K562 (cell line): ENCODE measurements at regions not wholly inside any gene's neighbourhood (a gene's known extent, or its start where the extent isn't known, plus 50 kb on each side); places are given as distances from the start of the nearest gene placed in this dataset.

Experiments used
- EHMT2 ChIP-seq: fragments of 450-650 bp; IDR thresholded peaks from 2 replicates; pipeline ENCODE4 v1.6.1; 2018; ENCODE audit warnings: antibody characterized with exemption
- GATA2 ChIP-seq: sonication (generic); formaldehyde crosslinking; IDR thresholded peaks from 2 replicates; pipeline ENCODE4 v1.4.0; 2020; ENCODE audit warnings: mild to moderate bottlenecking, missing genetic modification reagents
- NR2C2 ChIP-seq, 2 experiments: fragments of 200-800 bp in 1 of 2; sonication (Bioruptor generic) in 1 of 2; sonication (generic) in 1 of 2; formaldehyde crosslinking in 1 of 2; IDR thresholded peaks; 2 replicates each; pipeline versions ENCODE4 v1.6.1 to v1.8.0; 2016 to 2022; ENCODE audit warnings: mild to moderate bottlenecking in 1 of 2, missing compliant biosample characterization in 1 of 2, missing genetic modification characterization in 1 of 2, missing genetic modification reagents in 1 of 2
- RAD21 ChIP-seq, 2 experiments: fragments of 250-450 bp in 1 of 2; fragments of 450-650 bp in 1 of 2; sonication (Bioruptor Pico) in 1 of 2; formaldehyde crosslinking in 1 of 2; IDR thresholded peaks in 1 of 2; conservative IDR thresholded peaks in 1 of 2; 2 replicates each; pipeline versions ENCODE4 v1.4.0 to v1.8.0; 2020 to 2022; ENCODE audit warnings: mild to moderate bottlenecking in 2 of 2, moderate library complexity in 1 of 2
- SP1 ChIP-seq: sonication (generic); formaldehyde crosslinking; IDR thresholded peaks from 2 replicates; pipeline ENCODE4 v1.8.1; 2022; ENCODE audit warnings: mild to moderate bottlenecking, missing genetic modification reagents
- TAL1 ChIP-seq: fragments of 450-650 bp; IDR thresholded peaks from 2 replicates; pipeline ENCODE4 v1.6.1; 2016; ENCODE audit warnings: mild to moderate bottlenecking
- TEAD2 ChIP-seq: fragments of 450-650 bp; IDR thresholded peaks from 2 replicates; pipeline ENCODE4 v1.6.1; 2016; ENCODE audit warnings: missing genetic modification characterization, control low read depth, missing compliant biosample characterization
- WHSC1 ChIP-seq: IDR thresholded peaks from one replicate; pipeline ENCODE4 v1.6.1; 2012; ENCODE audit warnings: low read length, control low read depth, inconsistent platforms
- ZNF274 ChIP-seq: IDR thresholded peaks from 2 replicates; pipeline ENCODE4 v1.6.1; 2011; ENCODE audit warnings: low read depth, mild to moderate bottlenecking, low read length, moderate library complexity, borderline replicate concordance
- TF ChIP-seq, protein P1 (sequence below), 3 experiments: IDR thresholded peaks in 2 of 3; conservative IDR thresholded peaks in 1 of 3; 2 replicates each; pipeline ENCODE4 v1.5.1; 2011 to 2012; ENCODE audit warnings: low read length in 3 of 3, mild to moderate bottlenecking in 3 of 3, control low read depth in 2 of 3, improper control_type of control experiment in 1 of 3, inconsistent platforms in 1 of 3, low read depth in 1 of 3, mixed read lengths in 1 of 3, moderate library complexity in 1 of 3; ENCODE audit not compliant: insufficient read depth in 2 of 3
- TF ChIP-seq, protein P2 (sequence below), 2 experiments: fragments of 450-650 bp in 1 of 2; IDR thresholded peaks; 2 replicates each; pipeline ENCODE4 v1.6.1; 2011 to 2017; ENCODE audit warnings: low read depth in 2 of 2, antibody characterized with exemption in 1 of 2, borderline replicate concordance in 1 of 2, low read length in 1 of 2, mild to moderate bottlenecking in 1 of 2, mixed read lengths in 1 of 2; ENCODE audit not compliant: control insufficient read depth in 1 of 2
- TF ChIP-seq, protein P3 (sequence below): fragments of 150-350 bp; conservative IDR thresholded peaks from 2 replicates; pipeline ENCODE4 v1.6.1; 2014; ENCODE audit warnings: low read length

DNA sequence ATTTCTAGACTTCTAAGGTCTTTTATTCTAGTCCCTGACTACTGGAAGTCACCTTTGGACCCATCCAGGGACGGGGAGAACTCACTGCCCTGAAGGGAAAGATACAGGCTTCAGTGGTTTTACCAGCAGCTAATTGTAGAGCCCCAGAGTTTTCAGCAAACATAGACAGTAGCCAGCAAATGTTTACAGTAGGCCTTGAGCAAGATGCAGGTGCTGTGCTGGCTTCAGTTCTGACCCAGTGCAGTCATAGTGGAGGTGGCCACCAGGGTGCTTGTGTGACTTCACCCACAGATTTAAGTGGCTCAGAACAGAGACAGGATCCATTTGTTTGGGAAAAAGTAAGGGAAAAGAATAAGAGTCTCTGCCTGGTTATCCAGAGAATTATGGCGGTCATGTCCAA is 384.4 kb upstream of the AR start:
- TF ChIP-seq, protein P1, sequence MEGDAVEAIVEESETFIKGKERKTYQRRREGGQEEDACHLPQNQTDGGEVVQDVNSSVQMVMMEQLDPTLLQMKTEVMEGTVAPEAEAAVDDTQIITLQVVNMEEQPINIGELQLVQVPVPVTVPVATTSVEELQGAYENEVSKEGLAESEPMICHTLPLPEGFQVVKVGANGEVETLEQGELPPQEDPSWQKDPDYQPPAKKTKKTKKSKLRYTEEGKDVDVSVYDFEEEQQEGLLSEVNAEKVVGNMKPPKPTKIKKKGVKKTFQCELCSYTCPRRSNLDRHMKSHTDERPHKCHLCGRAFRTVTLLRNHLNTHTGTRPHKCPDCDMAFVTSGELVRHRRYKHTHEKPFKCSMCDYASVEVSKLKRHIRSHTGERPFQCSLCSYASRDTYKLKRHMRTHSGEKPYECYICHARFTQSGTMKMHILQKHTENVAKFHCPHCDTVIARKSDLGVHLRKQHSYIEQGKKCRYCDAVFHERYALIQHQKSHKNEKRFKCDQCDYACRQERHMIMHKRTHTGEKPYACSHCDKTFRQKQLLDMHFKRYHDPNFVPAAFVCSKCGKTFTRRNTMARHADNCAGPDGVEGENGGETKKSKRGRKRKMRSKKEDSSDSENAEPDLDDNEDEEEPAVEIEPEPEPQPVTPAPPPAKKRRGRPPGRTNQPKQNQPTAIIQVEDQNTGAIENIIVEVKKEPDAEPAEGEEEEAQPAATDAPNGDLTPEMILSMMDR (IDR thresholded peaks at IDR 0.05 in 2 of 3, conservative IDR thresholded peaks at IDR 0.05 in 1 of 3; ENCODE audit: insufficient read depth in 2 of 3, low read depth in 1 of 3, low read length in 3 of 3) = no peak
- TF ChIP-seq WHSC1 (no peak), NR2C2 (CRISPR knock-in tag; IDR thresholded peaks at IDR 0.05) (no peak), NR2C2 (tag; IDR thresholded peaks at IDR 0.05) (no peak), SP1 (no peak), GATA2 (CRISPR knock-in tag) (no peak), TAL1 (no peak), EHMT2 (no peak), TEAD2 (tag) (no peak), RAD21 (CRISPR knock-in tag; conservative IDR thresholded peaks at IDR 0.05 in 1 of 2, IDR thresholded peaks at IDR 0.05 in 1 of 2) (no peak), ZNF274 (no peak)
- TF ChIP-seq, protein P2, sequence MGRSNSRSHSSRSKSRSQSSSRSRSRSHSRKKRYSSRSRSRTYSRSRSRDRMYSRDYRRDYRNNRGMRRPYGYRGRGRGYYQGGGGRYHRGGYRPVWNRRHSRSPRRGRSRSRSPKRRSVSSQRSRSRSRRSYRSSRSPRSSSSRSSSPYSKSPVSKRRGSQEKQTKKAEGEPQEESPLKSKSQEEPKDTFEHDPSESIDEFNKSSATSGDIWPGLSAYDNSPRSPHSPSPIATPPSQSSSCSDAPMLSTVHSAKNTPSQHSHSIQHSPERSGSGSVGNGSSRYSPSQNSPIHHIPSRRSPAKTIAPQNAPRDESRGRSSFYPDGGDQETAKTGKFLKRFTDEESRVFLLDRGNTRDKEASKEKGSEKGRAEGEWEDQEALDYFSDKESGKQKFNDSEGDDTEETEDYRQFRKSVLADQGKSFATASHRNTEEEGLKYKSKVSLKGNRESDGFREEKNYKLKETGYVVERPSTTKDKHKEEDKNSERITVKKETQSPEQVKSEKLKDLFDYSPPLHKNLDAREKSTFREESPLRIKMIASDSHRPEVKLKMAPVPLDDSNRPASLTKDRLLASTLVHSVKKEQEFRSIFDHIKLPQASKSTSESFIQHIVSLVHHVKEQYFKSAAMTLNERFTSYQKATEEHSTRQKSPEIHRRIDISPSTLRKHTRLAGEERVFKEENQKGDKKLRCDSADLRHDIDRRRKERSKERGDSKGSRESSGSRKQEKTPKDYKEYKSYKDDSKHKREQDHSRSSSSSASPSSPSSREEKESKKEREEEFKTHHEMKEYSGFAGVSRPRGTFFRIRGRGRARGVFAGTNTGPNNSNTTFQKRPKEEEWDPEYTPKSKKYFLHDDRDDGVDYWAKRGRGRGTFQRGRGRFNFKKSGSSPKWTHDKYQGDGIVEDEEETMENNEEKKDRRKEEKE (IDR thresholded peaks at IDR 0.05; ENCODE audit: borderline replicate concordance in 1 of 2, control insufficient read depth in 1 of 2, low read depth in 2 of 2, low read length in 1 of 2) = no peak
- TF ChIP-seq, protein P3, sequence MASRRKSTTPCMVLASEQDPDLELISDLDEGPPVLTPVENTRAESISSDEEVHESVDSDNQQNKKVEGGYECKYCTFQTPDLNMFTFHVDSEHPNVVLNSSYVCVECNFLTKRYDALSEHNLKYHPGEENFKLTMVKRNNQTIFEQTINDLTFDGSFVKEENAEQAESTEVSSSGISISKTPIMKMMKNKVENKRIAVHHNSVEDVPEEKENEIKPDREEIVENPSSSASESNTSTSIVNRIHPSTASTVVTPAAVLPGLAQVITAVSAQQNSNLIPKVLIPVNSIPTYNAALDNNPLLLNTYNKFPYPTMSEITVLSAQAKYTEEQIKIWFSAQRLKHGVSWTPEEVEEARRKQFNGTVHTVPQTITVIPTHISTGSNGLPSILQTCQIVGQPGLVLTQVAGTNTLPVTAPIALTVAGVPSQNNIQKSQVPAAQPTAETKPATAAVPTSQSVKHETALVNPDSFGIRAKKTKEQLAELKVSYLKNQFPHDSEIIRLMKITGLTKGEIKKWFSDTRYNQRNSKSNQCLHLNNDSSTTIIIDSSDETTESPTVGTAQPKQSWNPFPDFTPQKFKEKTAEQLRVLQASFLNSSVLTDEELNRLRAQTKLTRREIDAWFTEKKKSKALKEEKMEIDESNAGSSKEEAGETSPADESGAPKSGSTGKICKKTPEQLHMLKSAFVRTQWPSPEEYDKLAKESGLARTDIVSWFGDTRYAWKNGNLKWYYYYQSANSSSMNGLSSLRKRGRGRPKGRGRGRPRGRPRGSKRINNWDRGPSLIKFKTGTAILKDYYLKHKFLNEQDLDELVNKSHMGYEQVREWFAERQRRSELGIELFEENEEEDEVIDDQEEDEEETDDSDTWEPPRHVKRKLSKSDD = no peak
